ENCODE measurements at regions not wholly inside any gene's neighbourhood (a gene's known extent, or its start where the extent isn't known, plus 50 kb on each side); places are given as distances from the start of the nearest gene placed in this dataset.

GRCh38 chr10:52409195-52409594 is 95.1 kb downstream of the DKK1 start:
- no CpG with 5 or more reads among the region's 2 CpGs for WGBS (ENCODE audit: extremely low coverage, insufficient coverage, low lambda C conversion rate)
- Histone ChIP-seq H3K79me1 (ENCODE audit: low read length) (no peaks in the 10 kb centered on the region), H4K5ac (ENCODE audit: low read length) (no peak overlapping the region), H3K27me3 (ENCODE audit: insufficient read depth, low read length, poor library complexity) (no peaks in the 10 kb centered on the region), H3K4ac (ENCODE audit: low read depth, low read length) (no peak overlapping the region), H3K4me1 (ENCODE audit: control insufficient read depth, low read depth, low read length) (no peaks in the 10 kb centered on the region), H2AK5ac (ENCODE audit: low read length) (no peak overlapping the region), H3K9ac (ENCODE audit: low read length) (no peak overlapping the region), H4K8ac (ENCODE audit: low read depth, low read length) (no peak overlapping the region), H2BK120ac (ENCODE audit: low read depth, low read length) (no peak overlapping the region), H2BK15ac (replicated peaks; ENCODE audit: low read depth) (no peak overlapping the region), H3K27ac (ENCODE audit: low read depth, low read length) (no peak overlapping the region), H3K4me2 (ENCODE audit: low read length) (no peak overlapping the region), H3K18ac (ENCODE audit: low read length) (no peak overlapping the region), H2BK5ac (ENCODE audit: low read length) (no peak overlapping the region), H3K36me3 (ENCODE audit: control insufficient read depth, insufficient read depth, low read length) (no peaks in the 10 kb centered on the region), H3K56ac (ENCODE audit: low read length) (no peak overlapping the region), H3K23ac (ENCODE audit: low read length) (no peak overlapping the region), H3K79me2 (ENCODE audit: control insufficient read depth, insufficient read depth, low read length) (no peaks in the 10 kb centered on the region), H3K4me3 (ENCODE audit: low read length) (no peak overlapping the region)
- no peak for DNase-seq

DNA sequence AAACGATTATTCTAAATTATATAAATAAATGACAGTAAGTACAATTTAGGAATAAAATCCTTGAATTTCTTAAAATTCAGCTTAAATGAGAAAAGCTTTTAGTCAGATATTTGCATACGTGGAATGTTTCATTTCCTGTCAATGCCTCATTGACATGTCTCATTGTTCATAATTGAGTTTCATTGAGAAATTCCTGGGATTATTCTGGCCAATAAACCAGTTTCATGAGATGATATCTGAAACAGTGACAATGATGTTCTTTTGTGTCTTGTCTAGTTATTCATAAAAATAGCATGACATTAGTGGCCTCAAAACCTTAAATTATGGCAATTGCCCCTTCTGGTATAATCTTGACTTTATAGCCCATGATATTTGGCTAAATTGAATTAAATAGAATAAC is 95.8 kb downstream of the DKK1 start:
- H4K8ac ChIP-seq (ENCODE audit: low read depth, low read length) = no peak overlapping the region
- no peak overlapping the region for H2BK15ac ChIP-seq (replicated peaks; ENCODE audit: low read depth)
- no peaks in the 10 kb centered on the region for H3K79me1 ChIP-seq (ENCODE audit: low read length)
- no peak overlapping the region for H3K4me2 ChIP-seq (ENCODE audit: low read length)
- H2BK120ac ChIP-seq (ENCODE audit: low read depth, low read length) = no peak overlapping the region
- H3K4me1 ChIP-seq (ENCODE audit: control insufficient read depth, low read depth, low read length) = no peaks in the 10 kb centered on the region
- no peak overlapping the region for H3K9ac ChIP-seq (ENCODE audit: low read length)
- H3K4ac ChIP-seq (ENCODE audit: low read depth, low read length) = no peak overlapping the region
- H2AK5ac ChIP-seq (ENCODE audit: low read length) = no peak overlapping the region
- no CpG with 5 or more reads among the region's 2 CpGs for WGBS (ENCODE audit: extremely low coverage, insufficient coverage, low lambda C conversion rate)
- H3K4me3 ChIP-seq (ENCODE audit: low read length) = no peak overlapping the region
- no peaks in the 10 kb centered on the region for H3K79me2 ChIP-seq (ENCODE audit: control insufficient read depth, insufficient read depth, low read length)
- no peak overlapping the region for H4K5ac ChIP-seq (ENCODE audit: low read length)
- no peak overlapping the region for H2BK5ac ChIP-seq (ENCODE audit: low read length)
- H3K27ac ChIP-seq (ENCODE audit: low read depth, low read length) = no peak overlapping the region
- no peak overlapping the region for H3K23ac ChIP-seq (ENCODE audit: low read length)
- H3K27me3 ChIP-seq (ENCODE audit: insufficient read depth, low read length, poor library complexity) = no peaks in the 10 kb centered on the region
- no peak overlapping the region for H3K18ac ChIP-seq (ENCODE audit: low read length)
- H3K36me3 ChIP-seq (ENCODE audit: control insufficient read depth, insufficient read depth, low read length) = no peaks in the 10 kb centered on the region
- no peak overlapping the region for H3K56ac ChIP-seq (ENCODE audit: low read length)
- no peak for DNase-seq

DNA sequence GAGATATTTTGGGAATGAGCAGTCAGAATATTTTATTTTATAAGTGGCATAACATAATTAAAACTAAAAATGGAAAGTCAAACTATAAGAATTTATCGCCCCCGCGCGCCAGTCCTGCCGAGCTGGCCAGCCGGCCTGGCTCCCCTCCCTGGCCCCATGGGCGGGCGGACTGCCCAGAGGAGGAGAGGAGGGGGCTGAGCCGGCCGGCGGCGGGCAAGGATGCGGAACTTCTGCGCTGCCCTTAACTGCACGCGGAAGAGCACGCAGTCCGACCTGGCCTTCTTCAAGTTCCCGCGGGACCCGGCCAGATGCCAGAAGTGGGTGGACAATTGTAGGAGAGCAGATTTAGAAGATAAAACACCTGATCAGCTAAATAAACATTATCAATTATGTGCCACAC is 96.8 kb downstream of the DKK1 start:
- DNase-seq = no peak
- H3K79me2 ChIP-seq (ENCODE audit: control insufficient read depth, insufficient read depth, low read length) = no peaks in the 10 kb centered on the region
- no peak overlapping the region for H4K8ac ChIP-seq (ENCODE audit: low read depth, low read length)
- no peaks in the 10 kb centered on the region for H3K36me3 ChIP-seq (ENCODE audit: control insufficient read depth, insufficient read depth, low read length)
- no peak overlapping the region for H2BK120ac ChIP-seq (ENCODE audit: low read depth, low read length)
- no peaks in the 10 kb centered on the region for H3K27me3 ChIP-seq (ENCODE audit: insufficient read depth, low read length, poor library complexity)
- no peak overlapping the region for H4K5ac ChIP-seq (ENCODE audit: low read length)
- H3K9ac ChIP-seq (ENCODE audit: low read length) = no peak overlapping the region
- no peaks in the 10 kb centered on the region for H3K79me1 ChIP-seq (ENCODE audit: low read length)
- H3K18ac ChIP-seq (ENCODE audit: low read length) = no peak overlapping the region
- H3K4me3 ChIP-seq (ENCODE audit: low read length) = no peak overlapping the region
- no CpG with 5 or more reads among the region's 21 CpGs for WGBS (ENCODE audit: extremely low coverage, insufficient coverage, low lambda C conversion rate)
- H3K4me1 ChIP-seq (ENCODE audit: control insufficient read depth, low read depth, low read length) = no peaks in the 10 kb centered on the region
- no peak overlapping the region for H3K23ac ChIP-seq (ENCODE audit: low read length)
- H2BK15ac ChIP-seq (replicated peaks; ENCODE audit: low read depth) = no peak overlapping the region
- H3K27ac ChIP-seq (ENCODE audit: low read depth, low read length) = no peak overlapping the region
- H3K4me2 ChIP-seq (ENCODE audit: low read length) = no peak overlapping the region
- no peak overlapping the region for H3K56ac ChIP-seq (ENCODE audit: low read length)
- H3K4ac ChIP-seq (ENCODE audit: low read depth, low read length) = no peak overlapping the region
- H2AK5ac ChIP-seq (ENCODE audit: low read length) = no peak overlapping the region
- H2BK5ac ChIP-seq (ENCODE audit: low read length) = no peak overlapping the region

- Histone ChIP-seq H3K27ac (ENCODE audit: low read depth, low read length) (no peak overlapping the region), H4K5ac (ENCODE audit: low read length) (no peak overlapping the region), H3K9ac (ENCODE audit: low read length) (no peak overlapping the region), H3K4me3 (ENCODE audit: low read length) (no peak overlapping the region), H3K4ac (ENCODE audit: low read depth, low read length) (no peak overlapping the region), H2BK15ac (replicated peaks; ENCODE audit: low read depth) (no peak overlapping the region), H3K27me3 (ENCODE audit: insufficient read depth, low read length, poor library complexity) (no peaks in the 10 kb centered on the region), H3K23ac (ENCODE audit: low read length) (no peak overlapping the region), H3K79me1 (ENCODE audit: low read length) (no peaks in the 10 kb centered on the region), H3K79me2 (ENCODE audit: control insufficient read depth, insufficient read depth, low read length) (no peaks in the 10 kb centered on the region), H3K4me1 (ENCODE audit: control insufficient read depth, low read depth, low read length) (no peaks in the 10 kb centered on the region), H3K18ac (ENCODE audit: low read length) (no peak overlapping the region), H3K4me2 (ENCODE audit: low read length) (no peak overlapping the region), H3K36me3 (ENCODE audit: control insufficient read depth, insufficient read depth, low read length) (no peaks in the 10 kb centered on the region), H2BK5ac (ENCODE audit: low read length) (no peak overlapping the region), H4K8ac (ENCODE audit: low read depth, low read length) (no peak overlapping the region), H2BK120ac (ENCODE audit: low read depth, low read length) (no peak overlapping the region), H2AK5ac (ENCODE audit: low read length) (no peak overlapping the region), H3K56ac (ENCODE audit: low read length) (no peak overlapping the region)
- DNase-seq = no peak
Measured at GRCh38 chr10:52419281-52419680, 105.2 kb downstream of the DKK1 start.

- Histone ChIP-seq H3K18ac (ENCODE audit: low read length) (no peak overlapping the region), H3K79me2 (ENCODE audit: control insufficient read depth, insufficient read depth, low read length) (no peaks in the 10 kb centered on the region), H4K8ac (ENCODE audit: low read depth, low read length) (no peak overlapping the region), H2BK120ac (ENCODE audit: low read depth, low read length) (no peak overlapping the region), H3K79me1 (ENCODE audit: low read length) (no peaks in the 10 kb centered on the region), H3K56ac (ENCODE audit: low read length) (no peak overlapping the region), H3K4me2 (ENCODE audit: low read length) (no peak overlapping the region), H3K27ac (ENCODE audit: low read depth, low read length) (no peak overlapping the region), H3K36me3 (ENCODE audit: control insufficient read depth, insufficient read depth, low read length) (no peaks in the 10 kb centered on the region), H2BK5ac (ENCODE audit: low read length) (no peak overlapping the region), H2BK15ac (replicated peaks; ENCODE audit: low read depth) (no peak overlapping the region), H3K4me3 (ENCODE audit: low read length) (no peak overlapping the region), H3K27me3 (ENCODE audit: insufficient read depth, low read length, poor library complexity) (no peaks in the 10 kb centered on the region), H2AK5ac (ENCODE audit: low read length) (no peak overlapping the region), H3K9ac (ENCODE audit: low read length) (no peak overlapping the region), H3K4me1 (ENCODE audit: control insufficient read depth, low read depth, low read length) (no peaks in the 10 kb centered on the region), H3K4ac (ENCODE audit: low read depth, low read length) (no peak overlapping the region), H3K23ac (ENCODE audit: low read length) (no peak overlapping the region), H4K5ac (ENCODE audit: low read length) (no peak overlapping the region)
- WGBS (ENCODE audit: extremely low coverage, insufficient coverage, low lambda C conversion rate) = no CpG with 5 or more reads among the region's 4 CpGs
- DNase-seq = no peak
Measured at GRCh38 chr10:52420656-52421055, 106.6 kb downstream of the DKK1 start.

DNA sequence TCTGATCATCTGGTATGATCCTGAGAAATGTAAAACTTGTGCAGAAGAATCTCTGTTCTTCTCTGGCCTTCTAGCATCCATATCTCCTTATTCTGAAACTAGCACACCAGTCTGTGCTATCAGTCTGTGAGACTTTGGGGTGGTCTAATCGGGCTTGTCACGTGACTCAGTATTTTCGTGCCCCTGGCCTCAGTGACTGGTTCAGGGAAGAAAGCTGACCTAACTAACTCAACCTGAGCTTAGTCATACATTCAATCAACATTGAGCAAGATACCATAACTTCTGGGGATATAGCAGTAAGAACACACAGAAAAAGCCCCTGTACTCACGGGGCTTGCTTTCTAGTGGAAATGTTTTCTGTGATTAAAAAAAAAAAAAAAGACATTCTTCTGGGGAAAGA is 109.3 kb downstream of the DKK1 start:
- Histone ChIP-seq H2BK15ac (replicated peaks; ENCODE audit: low read depth) (no peak overlapping the region), H3K27me3 (ENCODE audit: insufficient read depth, low read length, poor library complexity) (no peaks in the 10 kb centered on the region), H3K56ac (ENCODE audit: low read length) (no peak overlapping the region), H3K9ac (ENCODE audit: low read length) (no peak overlapping the region), H3K4ac (ENCODE audit: low read depth, low read length) (no peak overlapping the region), H3K79me2 (ENCODE audit: control insufficient read depth, insufficient read depth, low read length) (no peaks in the 10 kb centered on the region), H4K8ac (ENCODE audit: low read depth, low read length) (no peak overlapping the region), H2BK5ac (ENCODE audit: low read length) (no peak overlapping the region), H4K5ac (ENCODE audit: low read length) (no peak overlapping the region), H3K79me1 (ENCODE audit: low read length) (no peaks in the 10 kb centered on the region), H2BK120ac (ENCODE audit: low read depth, low read length) (no peak overlapping the region), H2AK5ac (ENCODE audit: low read length) (no peak overlapping the region), H3K4me3 (ENCODE audit: low read length) (no peak overlapping the region), H3K27ac (ENCODE audit: low read depth, low read length) (no peak overlapping the region), H3K4me2 (ENCODE audit: low read length) (no peak overlapping the region), H3K18ac (ENCODE audit: low read length) (no peak overlapping the region), H3K23ac (ENCODE audit: low read length) (no peak overlapping the region), H3K36me3 (ENCODE audit: control insufficient read depth, insufficient read depth, low read length) (no peaks in the 10 kb centered on the region), H3K4me1 (ENCODE audit: control insufficient read depth, low read depth, low read length) (no peaks in the 10 kb centered on the region)
- no CpG with 5 or more reads among the region's 4 CpGs for WGBS (ENCODE audit: extremely low coverage, insufficient coverage, low lambda C conversion rate)
- DNase-seq = no peak
